ENCODE measurements at regions not wholly inside any gene's neighbourhood (a gene's known extent, or its start where the extent isn't known, plus 50 kb on each side); places are given as distances from the start of the nearest gene placed in this dataset.

DNA sequence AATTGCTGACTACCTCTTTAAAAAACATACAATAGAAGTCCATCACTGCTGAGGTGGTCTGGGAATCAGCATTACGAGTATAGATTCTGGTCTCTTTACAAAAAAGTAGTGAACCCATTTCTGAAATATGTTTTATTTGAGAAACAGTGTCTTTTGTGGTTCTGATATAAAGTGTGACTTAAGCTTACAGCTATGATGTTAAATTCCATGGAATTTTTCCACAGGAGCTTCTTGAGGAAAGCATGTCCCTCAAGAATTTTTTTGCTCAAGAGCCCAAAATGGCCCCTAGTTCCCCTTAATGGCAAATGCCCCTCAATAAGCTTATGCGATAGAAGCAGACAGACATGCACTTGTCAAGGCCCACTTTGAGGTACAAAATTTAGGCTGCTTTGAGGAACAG lies 265.7 kb downstream of the FAM170A start:
- TF ChIP-seq, protein P1, sequence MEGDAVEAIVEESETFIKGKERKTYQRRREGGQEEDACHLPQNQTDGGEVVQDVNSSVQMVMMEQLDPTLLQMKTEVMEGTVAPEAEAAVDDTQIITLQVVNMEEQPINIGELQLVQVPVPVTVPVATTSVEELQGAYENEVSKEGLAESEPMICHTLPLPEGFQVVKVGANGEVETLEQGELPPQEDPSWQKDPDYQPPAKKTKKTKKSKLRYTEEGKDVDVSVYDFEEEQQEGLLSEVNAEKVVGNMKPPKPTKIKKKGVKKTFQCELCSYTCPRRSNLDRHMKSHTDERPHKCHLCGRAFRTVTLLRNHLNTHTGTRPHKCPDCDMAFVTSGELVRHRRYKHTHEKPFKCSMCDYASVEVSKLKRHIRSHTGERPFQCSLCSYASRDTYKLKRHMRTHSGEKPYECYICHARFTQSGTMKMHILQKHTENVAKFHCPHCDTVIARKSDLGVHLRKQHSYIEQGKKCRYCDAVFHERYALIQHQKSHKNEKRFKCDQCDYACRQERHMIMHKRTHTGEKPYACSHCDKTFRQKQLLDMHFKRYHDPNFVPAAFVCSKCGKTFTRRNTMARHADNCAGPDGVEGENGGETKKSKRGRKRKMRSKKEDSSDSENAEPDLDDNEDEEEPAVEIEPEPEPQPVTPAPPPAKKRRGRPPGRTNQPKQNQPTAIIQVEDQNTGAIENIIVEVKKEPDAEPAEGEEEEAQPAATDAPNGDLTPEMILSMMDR (IDR thresholded peaks at IDR 0.05): no peak
- TF ChIP-seq EP300 (IDR thresholded peaks at IDR 0.05): no peak

Data from tibial nerve (tissue), 4 donors.